ENCODE measurements at regions not wholly inside any gene's neighbourhood (a gene's known extent, or its start where the extent isn't known, plus 50 kb on each side); places are given as distances from the start of the nearest gene placed in this dataset.
A peak's percentile ranks its signal among the peaks of the same experiment; 100 is the strongest.
"Not testable (repeated sequence)": the region's sequence is repeated elsewhere in the genome, so short reads cannot be mapped to it uniquely, and the experiment has no call there.

- DNase-seq (ENCODE audit: low spot score): peak; percentile 6
Observed at GRCh38 chr3:88678747-88679146, 428.7 kb upstream of the EPHA3 start.

GRCh38 chr3:88690287-88690686 is 417.1 kb upstream of the EPHA3 start:
- DNase-seq (ENCODE audit: low spot score): no peak

GRCh38 chr3:88691081-88691480 is 416.3 kb upstream of the EPHA3 start:
- DNase-seq (ENCODE audit: low spot score): no peak

- no peak for DNase-seq (ENCODE audit: low spot score)
Observed at GRCh38 chr3:88703501-88704059, 403.8 kb upstream of the EPHA3 start.

- DNase-seq (ENCODE audit: low spot score): no peak
Observed at GRCh38 chr3:88704338-88704737, 403.1 kb upstream of the EPHA3 start.

GRCh38 chr3:88707837-88708236 is 399.6 kb upstream of the EPHA3 start:
- DNase-seq (ENCODE audit: low spot score): no peak

GRCh38 chr3:88712552-88712951 is 394.9 kb upstream of the EPHA3 start:
- DNase-seq (ENCODE audit: low spot score): no peak

GRCh38 chr3:88713233-88713691 is 394.2 kb upstream of the EPHA3 start:
- no peak for DNase-seq (ENCODE audit: low spot score)

GRCh38 chr3:88725440-88726165 is 381.8 kb upstream of the EPHA3 start:
- DNase-seq (ENCODE audit: low spot score): no peak

GRCh38 chr3:88732186-88732585 is 375.2 kb upstream of the EPHA3 start:
- no peak for DNase-seq (ENCODE audit: low spot score)

- no peak for DNase-seq (ENCODE audit: low spot score)
Observed at GRCh38 chr3:88742106-88742505, 365.3 kb upstream of the EPHA3 start.

GRCh38 chr3:88742674-88743507 is 364.5 kb upstream of the EPHA3 start:
- DNase-seq (ENCODE audit: low spot score): no peak

GRCh38 chr3:88744896-88745295 is 362.5 kb upstream of the EPHA3 start:
- DNase-seq (ENCODE audit: low spot score): no peak

GRCh38 chr3:88747145-88747544 is 360.3 kb upstream of the EPHA3 start:
- not testable (repeated sequence) for DNase-seq (ENCODE audit: low spot score)

GRCh38 chr3:88758676-88759075 is 348.7 kb upstream of the EPHA3 start:
- DNase-seq (ENCODE audit: low spot score): no peak

- no peak for DNase-seq (ENCODE audit: low spot score)
Observed at GRCh38 chr3:88767746-88768145, 339.7 kb upstream of the EPHA3 start.

- DNase-seq (ENCODE audit: low spot score): no peak
Observed at GRCh38 chr3:88773766-88774165, 333.7 kb upstream of the EPHA3 start.

GRCh38 chr3:88775026-88775690 is 332.3 kb upstream of the EPHA3 start:
- no peak for DNase-seq (ENCODE audit: low spot score)

GRCh38 chr3:88779482-88779881 is 327.9 kb upstream of the EPHA3 start:
- no peak for DNase-seq (ENCODE audit: low spot score)

- no peak for DNase-seq (ENCODE audit: low spot score)
Observed at GRCh38 chr3:88784925-88785324, 322.5 kb upstream of the EPHA3 start.

- no peak for DNase-seq (ENCODE audit: low spot score)
Observed at GRCh38 chr3:88785841-88786240, 321.6 kb upstream of the EPHA3 start.

- DNase-seq (ENCODE audit: low spot score): no peak
Observed at GRCh38 chr3:88795503-88795902, 311.9 kb upstream of the EPHA3 start.
